GM18499 (cell line): ENCODE measurements at regions not wholly inside any gene's neighbourhood (a gene's known extent, or its start where the extent isn't known, plus 50 kb on each side); places are given as distances from the start of the nearest gene placed in this dataset.

ENCODE experiments used
- ATAC-seq: cut with Tn5 transposase; IDR thresholded peaks from one replicate; pipeline ENCODE4 v1.9.1; 2021; ENCODE audit warnings: moderate number of reproducible peaks; ENCODE audit not compliant: insufficient read depth, unreplicated experiment

GRCh38 chr11:112631333-112631732 is 329.9 kb upstream of the NCAM1 start:
- ATAC-seq = no peak

GRCh38 chr11:112632866-112633505 is 328.2 kb upstream of the NCAM1 start:
- no peak for ATAC-seq

- ATAC-seq = no peak
Measured at GRCh38 chr11:112634551-112634950, 326.7 kb upstream of the NCAM1 start.

GRCh38 chr11:112634995-112635737 is 326.1 kb upstream of the NCAM1 start:
- no peak for ATAC-seq

- ATAC-seq = no peak
Measured at GRCh38 chr11:112637076-112637475, 324.1 kb upstream of the NCAM1 start.

GRCh38 chr11:112637876-112638275 is 323.3 kb upstream of the NCAM1 start:
- no peak for ATAC-seq

GRCh38 chr11:112639469-112639868 is 321.8 kb upstream of the NCAM1 start:
- ATAC-seq = no peak

GRCh38 chr11:112643416-112643815 is 317.8 kb upstream of the NCAM1 start:
- ATAC-seq = no peak

- no peak for ATAC-seq
Measured at GRCh38 chr11:112644410-112645131, 316.6 kb upstream of the NCAM1 start.

- ATAC-seq = no peak
Measured at GRCh38 chr11:112649856-112650255, 311.4 kb upstream of the NCAM1 start.

- no peak for ATAC-seq
Measured at GRCh38 chr11:112650527-112650926, 310.7 kb upstream of the NCAM1 start.

GRCh38 chr11:112651386-112651785 is 309.8 kb upstream of the NCAM1 start:
- no peak for ATAC-seq

- ATAC-seq = no peak
Measured at GRCh38 chr11:112652786-112653390, 308.3 kb upstream of the NCAM1 start.

GRCh38 chr11:112655371-112655770 is 305.8 kb upstream of the NCAM1 start:
- no peak for ATAC-seq

GRCh38 chr11:112656772-112657428 is 304.3 kb upstream of the NCAM1 start:
- ATAC-seq = no peak

GRCh38 chr11:112658431-112658878 is 302.8 kb upstream of the NCAM1 start:
- ATAC-seq = no peak

- no peak for ATAC-seq
Measured at GRCh38 chr11:112661146-112661545, 300.1 kb upstream of the NCAM1 start.

GRCh38 chr11:112661571-112661970 is 299.6 kb upstream of the NCAM1 start:
- ATAC-seq = no peak

GRCh38 chr11:112662554-112662953 is 298.7 kb upstream of the NCAM1 start:
- ATAC-seq = no peak

- ATAC-seq = no peak
Measured at GRCh38 chr11:112663947-112664634, 297.1 kb upstream of the NCAM1 start.
